ENCODE measurements at regions not wholly inside any gene's neighbourhood (a gene's known extent, or its start where the extent isn't known, plus 50 kb on each side); places are given as distances from the start of the nearest gene placed in this dataset.

DNA sequence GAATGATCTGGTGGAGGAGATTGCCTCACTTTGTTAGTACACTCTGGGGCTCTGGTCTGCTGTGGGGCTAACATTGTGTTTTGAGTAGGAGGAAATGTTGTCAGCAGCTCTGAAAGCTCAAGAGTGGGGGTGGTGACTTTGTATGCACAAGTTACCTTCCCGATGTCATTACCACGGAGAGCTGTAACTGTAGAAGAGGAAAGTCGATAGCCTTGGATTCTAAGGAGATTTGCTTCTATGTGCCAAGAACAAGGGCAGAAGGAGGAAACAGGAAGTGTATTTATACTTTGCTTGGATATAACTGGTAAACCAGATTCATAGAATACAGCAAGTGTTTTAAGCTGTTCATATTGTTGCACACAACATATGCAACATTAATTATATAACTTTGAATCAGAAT is 196.1 kb downstream of the AMY1C start:
- no peak for TF ChIP-seq TAF1 (IDR thresholded peaks at IDR 0.05; ENCODE audit: borderline replicate concordance, insufficient read depth, low read length)
- no peak for TF ChIP-seq POLR2AphosphoS5 (IDR thresholded peaks at IDR 0.05; ENCODE audit: low read depth, low read length)
- no peak for TF ChIP-seq FOXP2 (optimal IDR thresholded peaks at IDR 0.05; ENCODE audit: borderline replicate concordance, extremely low read depth, extremely low read length, insufficient read depth)
